Activated CD4-positive, alpha-beta T cell treated with anti-CD3 and anti-CD28 coated beads, Interleukin-2, amount 10 ng/mL, durations not matched to agents 7 days and 5 days (primary cell): ENCODE measurements at regions not wholly inside any gene's neighbourhood (a gene's known extent, or its start where the extent isn't known, plus 50 kb on each side); places are given as distances from the start of the nearest gene placed in this dataset.
"Not testable (repeated sequence)": the region's sequence is repeated elsewhere in the genome, so short reads cannot be mapped to it uniquely, and the experiment has no call there.

ENCODE experiments used
- CTCF ChIA-PET: fragments of 350-600 bp; sonication (Branson Sonifier 250); formaldehyde crosslinking; loops from one replicate; lab custom pipeline; 2021; ENCODE audit warnings: antibody characterized with exemption; lab: Charles Lee
- POLR2A ChIA-PET: fragments of 350-600 bp; sonication (Branson Sonifier 250); formaldehyde crosslinking; loops from one replicate; lab custom pipeline; 2021; ENCODE audit warnings: antibody characterized with exemption; lab: Charles Lee
- DNase-seq: peaks from one replicate; pipeline ENCODE4 v3.0.0-alpha.2; 2020
- H3K27ac Mint-ChIP-seq: one replicate; pipeline ENCODE4 v1.8.0; 2021; ENCODE audit warnings: mild to moderate bottlenecking, moderate library complexity, mixed read lengths
- H3K27me3 Mint-ChIP-seq: one replicate; pipeline ENCODE4 v1.8.0; 2021; ENCODE audit warnings: mixed read lengths
- H3K36me3 Mint-ChIP-seq: one replicate; pipeline ENCODE4 v1.8.0; 2021; ENCODE audit warnings: low read depth, mixed read lengths
- H3K4me1 Mint-ChIP-seq: one replicate; pipeline ENCODE4 v1.8.0; 2021; ENCODE audit warnings: mixed read lengths
- H3K4me3 Mint-ChIP-seq: one replicate; pipeline ENCODE4 v1.8.0; 2021; ENCODE audit warnings: mild to moderate bottlenecking, moderate library complexity, mixed read lengths
- H3K9me3 Mint-ChIP-seq: one replicate; pipeline ENCODE4 v1.8.0; 2021; ENCODE audit warnings: mixed read lengths

DNA sequence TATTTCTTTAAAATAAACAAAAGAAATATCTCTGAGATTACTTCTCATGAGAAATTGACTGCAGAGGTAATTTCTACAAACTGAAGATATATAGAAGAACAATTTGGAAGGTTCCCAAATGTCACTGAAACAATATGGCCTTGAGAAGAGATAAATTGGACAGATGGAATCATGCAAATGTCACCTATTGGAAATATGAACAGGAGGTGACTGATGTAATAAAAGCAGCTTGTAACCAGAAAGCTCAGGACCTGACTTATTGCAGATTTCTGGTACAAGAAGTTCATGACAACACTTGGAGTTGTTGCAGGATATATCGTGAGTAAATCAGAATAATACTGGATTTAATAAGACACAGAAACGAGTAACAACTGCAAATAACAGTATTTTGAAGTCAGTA, 93.3 kb upstream of the TRHDE start:
- no peak overlapping the region for H3K4me3 Mint-ChIP-seq
- DNase-seq: no peak
- no peaks in the 10 kb centered on the region for H3K27me3 Mint-ChIP-seq
- H3K9me3 Mint-ChIP-seq: no peaks in the 10 kb centered on the region
- H3K36me3 Mint-ChIP-seq: no peaks in the 10 kb centered on the region
- H3K27ac Mint-ChIP-seq: no peak overlapping the region
- no peaks in the 10 kb centered on the region for H3K4me1 Mint-ChIP-seq
- ChIA-PET POLR2A (no interaction called here), CTCF (no interaction called here)

DNA sequence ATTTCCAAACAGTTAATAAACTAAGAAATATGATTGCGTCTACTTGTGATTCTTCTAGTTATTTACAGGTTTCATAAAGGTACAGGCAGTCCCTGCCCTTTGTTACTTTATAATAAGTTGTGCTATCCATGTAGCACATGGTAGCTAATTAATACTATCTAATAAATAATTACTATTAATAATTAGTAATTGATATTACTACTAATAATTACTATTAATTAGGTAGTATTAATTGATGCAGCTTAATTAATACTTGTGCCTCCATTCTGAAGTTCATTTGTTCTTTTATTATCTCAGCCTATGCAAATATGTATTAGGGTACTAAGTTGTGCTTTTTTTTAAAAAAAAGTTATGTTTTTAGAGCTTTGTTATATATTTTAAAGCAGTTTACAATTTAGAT, 92.3 kb upstream of the TRHDE start:
- no peaks in the 10 kb centered on the region for H3K9me3 Mint-ChIP-seq

DNA sequence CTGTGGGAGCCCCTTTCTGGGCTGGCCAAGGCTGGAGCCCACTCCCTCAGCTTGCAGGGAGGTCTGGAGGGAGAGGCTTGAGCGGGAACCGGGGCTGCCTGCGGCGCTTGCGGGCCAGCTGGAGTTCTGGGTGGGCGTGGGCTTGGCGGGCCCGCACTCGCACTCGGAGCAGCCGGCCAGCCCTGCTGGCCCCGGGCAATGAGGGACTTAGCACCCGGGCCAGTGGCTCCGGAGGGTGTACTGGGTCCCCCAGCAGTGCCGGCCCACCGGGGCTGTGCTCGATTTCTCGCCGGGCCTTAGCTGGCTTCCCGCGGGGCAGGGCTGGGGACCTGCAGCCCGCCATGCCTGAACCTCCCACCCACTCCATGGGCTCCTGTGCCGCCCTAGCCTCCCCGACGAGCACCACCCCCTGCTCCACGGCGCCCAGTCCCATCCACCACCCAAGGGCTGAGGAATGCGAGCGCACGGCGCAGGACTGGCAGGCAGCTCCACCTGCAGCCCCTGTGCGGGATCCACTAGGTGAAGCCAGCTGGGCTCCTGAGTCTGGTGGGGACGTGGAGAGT, 87.1 kb upstream of the TRHDE start:
- DNase-seq, H3K4me1 Mint-ChIP-seq, H3K36me3 Mint-ChIP-seq, H3K4me3 Mint-ChIP-seq, H3K27ac Mint-ChIP-seq, POLR2A ChIA-PET, H3K27me3 Mint-ChIP-seq, H3K9me3 Mint-ChIP-seq: not testable (repeated sequence)
- CTCF ChIA-PET: interaction anchor here (0.6 kb wide), 1 partner anchor 24 kb away, joined by 3 read pairs; no protein-coding TSS in a partner anchor

More for the DNA sequence above, 92.3 kb upstream of the TRHDE start:
- Mint-ChIP-seq H3K4me3 (no peak overlapping the region), H3K36me3 (no peaks in the 10 kb centered on the region), H3K27me3 (no peaks in the 10 kb centered on the region), H3K27ac (no peak overlapping the region), H3K4me1 (no peaks in the 10 kb centered on the region)
- ChIA-PET POLR2A (no interaction called here), CTCF (no interaction called here)
- DNase-seq: no peak

DNA sequence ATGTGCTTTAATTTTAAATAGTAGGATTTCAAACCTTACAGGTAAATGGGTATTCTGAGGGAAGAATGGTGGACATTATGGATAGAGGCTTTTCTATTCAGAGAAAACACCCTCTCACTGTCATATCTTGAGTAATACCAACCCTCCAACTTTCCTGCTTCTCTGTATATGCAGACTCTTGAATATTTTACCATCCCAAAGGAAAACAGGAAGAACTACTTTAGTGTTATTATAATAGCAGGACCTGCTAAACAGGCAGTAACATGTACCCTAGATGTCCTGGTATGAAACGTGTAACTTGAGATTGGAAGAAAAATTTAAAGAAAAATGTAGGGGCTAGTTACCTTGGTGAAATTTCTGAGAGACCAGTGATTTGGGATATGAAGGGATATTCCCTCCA, 82.9 kb upstream of the TRHDE start:
- no peaks in the 10 kb centered on the region for H3K4me1 Mint-ChIP-seq
- POLR2A ChIA-PET: no interaction called here
- no peaks in the 10 kb centered on the region for H3K36me3 Mint-ChIP-seq
- DNase-seq: no peak
- H3K27me3 Mint-ChIP-seq: no peaks in the 10 kb centered on the region
- H3K4me3 Mint-ChIP-seq: no peak overlapping the region
- H3K9me3 Mint-ChIP-seq: no peaks in the 10 kb centered on the region
- no peak overlapping the region for H3K27ac Mint-ChIP-seq
- CTCF ChIA-PET: no interaction called here

DNA sequence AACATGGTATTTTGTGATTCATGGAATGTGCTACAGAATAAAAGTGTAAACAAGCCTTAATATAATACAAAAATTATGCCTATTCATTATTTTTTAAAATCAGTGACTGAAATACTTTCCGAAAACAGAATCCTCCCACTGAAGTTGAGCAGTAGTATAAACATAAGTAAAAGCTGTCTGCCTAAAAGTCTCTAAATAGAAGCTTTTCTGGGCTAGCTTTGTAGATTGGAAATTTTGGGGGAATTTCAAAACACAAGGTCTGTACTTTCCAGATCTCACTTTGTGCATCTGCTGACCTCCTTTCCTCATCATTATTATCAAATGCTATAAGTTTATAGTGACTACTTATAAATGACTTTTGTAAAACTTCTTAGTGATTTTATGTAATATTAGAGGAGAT, 80.4 kb upstream of the TRHDE start:
- Mint-ChIP-seq H3K4me1 (no peaks in the 10 kb centered on the region), H3K27me3 (no peaks in the 10 kb centered on the region), H3K4me3 (no peak overlapping the region), H3K36me3 (no peaks in the 10 kb centered on the region), H3K9me3 (peaks cover 3% of the 10 kb centered on the region), H3K27ac (no peak overlapping the region)
- DNase-seq: no peak
- ChIA-PET CTCF (no interaction called here), POLR2A (no interaction called here)

DNA sequence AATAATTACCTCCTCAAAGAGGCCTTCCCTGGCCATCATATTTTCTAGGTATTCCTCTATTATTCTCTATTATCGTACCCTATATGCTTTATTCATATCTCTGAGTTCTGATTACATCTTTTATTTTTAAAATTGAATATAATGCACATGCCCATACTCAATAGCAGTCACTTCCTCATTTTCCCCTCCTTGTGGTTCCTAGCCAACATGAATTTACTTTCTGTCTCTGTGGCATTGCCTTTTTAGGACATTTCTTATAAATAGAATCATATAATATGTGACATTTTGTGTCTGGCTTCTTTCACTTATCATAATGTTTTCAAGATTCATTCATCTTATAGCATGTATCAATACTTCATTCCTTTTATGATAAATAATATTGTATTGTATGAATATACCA, 74.4 kb upstream of the TRHDE start:
- peaks cover 3% of the 10 kb centered on the region for H3K9me3 Mint-ChIP-seq
- CTCF ChIA-PET: no interaction called here
- no peaks in the 10 kb centered on the region for H3K4me1 Mint-ChIP-seq
- H3K36me3 Mint-ChIP-seq: no peaks in the 10 kb centered on the region
- H3K27ac Mint-ChIP-seq: no peak overlapping the region
- no peak overlapping the region for H3K4me3 Mint-ChIP-seq
- DNase-seq: no peak
- no peaks in the 10 kb centered on the region for H3K27me3 Mint-ChIP-seq
- POLR2A ChIA-PET: no interaction called here

DNA sequence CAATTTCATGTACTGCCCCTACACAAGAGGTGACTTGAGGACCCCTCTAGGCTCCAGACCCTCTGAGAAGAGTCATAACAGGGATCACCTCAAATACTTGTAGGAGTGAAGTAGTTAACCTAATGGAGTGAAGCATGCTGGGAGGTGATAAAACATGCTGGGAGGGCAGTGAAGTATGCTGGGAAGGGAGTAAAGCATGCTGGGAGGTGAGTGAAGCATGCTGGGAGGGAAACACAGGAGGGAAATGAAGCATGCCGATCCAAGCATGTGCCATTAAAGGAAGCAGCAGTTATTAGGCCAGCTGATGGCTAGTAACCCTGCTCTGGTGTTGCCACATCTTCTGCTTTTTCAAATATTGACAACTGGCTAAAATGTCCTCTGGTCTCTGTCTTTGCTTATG, 70.7 kb upstream of the TRHDE start:
- Mint-ChIP-seq H3K4me3 (no peak overlapping the region), H3K36me3 (no peaks in the 10 kb centered on the region), H3K27me3 (no peaks in the 10 kb centered on the region), H3K9me3 (no peaks in the 10 kb centered on the region), H3K27ac (no peak overlapping the region), H3K4me1 (no peaks in the 10 kb centered on the region)
- ChIA-PET POLR2A (no interaction called here), CTCF (no interaction called here)
- DNase-seq: no peak

DNA sequence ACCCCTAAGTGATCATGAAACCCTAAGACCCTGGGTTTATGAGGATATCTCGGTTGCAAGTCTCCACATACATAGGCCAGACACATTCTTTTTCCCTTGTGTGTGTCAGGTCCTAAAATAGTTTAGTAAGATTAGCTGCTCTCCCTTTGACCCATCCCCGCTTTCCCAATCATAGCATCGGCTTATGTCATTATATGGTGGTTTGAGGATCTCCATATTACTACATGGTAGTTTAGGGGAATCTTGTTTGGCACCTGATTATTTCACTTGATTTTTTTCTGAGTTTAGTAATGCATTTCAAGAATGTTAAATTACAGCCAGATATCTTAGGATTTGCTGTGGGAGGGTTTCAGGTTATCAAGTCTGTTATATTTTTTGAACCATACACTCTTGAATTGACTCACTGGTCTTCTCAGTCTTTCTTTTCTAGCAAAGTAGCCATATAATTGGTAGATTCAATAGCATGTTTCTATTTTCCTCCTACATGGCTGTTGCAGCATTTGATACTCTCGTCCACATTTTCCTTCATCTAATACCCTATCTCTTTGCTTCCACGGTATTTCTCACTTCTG, 68.3 kb upstream of the TRHDE start:
- ChIA-PET CTCF (no interaction called here), POLR2A (no interaction called here)
- DNase-seq: no peak
- H3K9me3 Mint-ChIP-seq: no peaks in the 10 kb centered on the region
- no peak overlapping the region for H3K27ac Mint-ChIP-seq
- no peak overlapping the region for H3K4me3 Mint-ChIP-seq
- H3K27me3 Mint-ChIP-seq: no peaks in the 10 kb centered on the region
- no peaks in the 10 kb centered on the region for H3K36me3 Mint-ChIP-seq
- H3K4me1 Mint-ChIP-seq: no peaks in the 10 kb centered on the region

DNA sequence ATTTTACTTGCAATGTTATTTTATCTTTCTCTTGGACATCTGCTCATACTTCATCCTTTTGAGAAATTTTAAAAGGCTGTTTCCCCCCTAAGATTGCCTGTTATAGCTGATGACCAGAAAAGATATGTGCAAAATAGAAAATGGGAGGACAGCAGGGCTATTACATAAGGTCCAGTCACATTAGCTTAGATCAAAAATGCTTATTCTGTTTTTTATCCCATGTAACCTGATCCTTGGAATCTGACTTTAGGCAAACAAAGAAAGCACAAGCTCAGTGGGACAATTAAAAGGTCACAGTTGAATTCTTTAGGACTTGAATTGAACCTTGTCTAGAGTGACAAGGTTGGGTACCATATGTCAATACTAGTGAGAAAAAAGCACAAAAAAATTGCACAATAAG, 65.1 kb upstream of the TRHDE start:
- CTCF ChIA-PET: no interaction called here

DNA sequence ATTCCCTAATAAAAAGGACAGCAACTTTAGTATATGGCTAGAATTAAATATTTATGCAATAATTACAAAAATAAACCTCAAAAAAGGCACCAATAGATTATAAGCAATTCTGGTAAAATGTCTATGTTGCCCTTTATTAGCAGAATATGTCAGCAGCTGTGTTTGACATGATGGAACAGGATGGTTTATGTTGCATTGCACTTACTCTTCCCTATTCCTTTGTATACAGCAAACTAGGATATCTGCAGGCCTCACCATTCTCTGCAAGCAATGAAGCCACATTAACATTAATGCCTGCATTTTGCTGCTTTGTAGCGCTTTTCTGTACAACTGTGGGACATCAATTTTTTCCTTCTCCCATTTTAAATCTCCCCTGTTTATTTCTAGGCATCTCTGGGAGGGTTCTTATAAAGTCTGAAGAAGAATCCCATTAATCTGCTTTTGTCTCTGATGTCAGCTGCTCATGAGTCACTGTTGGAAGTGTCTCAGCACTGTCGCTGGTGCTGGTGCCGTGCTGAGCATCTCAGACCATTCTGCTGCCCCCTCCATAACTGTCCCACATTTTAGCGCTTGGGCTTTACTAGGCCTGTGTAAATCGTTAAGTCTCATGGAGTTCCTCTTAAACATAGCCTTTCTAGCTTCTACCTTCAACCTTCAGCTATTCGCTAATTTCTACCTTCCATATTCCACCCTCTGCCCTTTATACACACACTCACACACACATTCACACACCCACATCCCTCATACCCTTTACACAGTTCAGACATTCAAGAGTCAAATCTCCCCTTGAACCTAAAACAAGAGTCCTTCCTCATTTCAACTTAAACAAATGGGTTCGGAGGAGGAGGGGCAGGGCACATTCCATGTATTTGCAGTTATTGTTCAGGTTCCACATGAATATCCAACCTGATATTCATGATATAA, 64.4 kb upstream of the TRHDE start:
- ChIA-PET POLR2A (no interaction called here), CTCF (no interaction called here)
- Mint-ChIP-seq H3K4me3 (no peak overlapping the region), H3K36me3 (no peaks in the 10 kb centered on the region), H3K9me3 (no peaks in the 10 kb centered on the region), H3K4me1 (no peaks in the 10 kb centered on the region), H3K27ac (no peak overlapping the region), H3K27me3 (no peaks in the 10 kb centered on the region)
- no peak for DNase-seq

More for the DNA sequence above, 65.1 kb upstream of the TRHDE start:
- no peaks in the 10 kb centered on the region for H3K9me3 Mint-ChIP-seq
- no peaks in the 10 kb centered on the region for H3K4me1 Mint-ChIP-seq
- H3K27ac Mint-ChIP-seq: no peak overlapping the region
- H3K27me3 Mint-ChIP-seq: no peaks in the 10 kb centered on the region
- no peak overlapping the region for H3K4me3 Mint-ChIP-seq
- POLR2A ChIA-PET: no interaction called here
- no peaks in the 10 kb centered on the region for H3K36me3 Mint-ChIP-seq
- DNase-seq: no peak

DNA sequence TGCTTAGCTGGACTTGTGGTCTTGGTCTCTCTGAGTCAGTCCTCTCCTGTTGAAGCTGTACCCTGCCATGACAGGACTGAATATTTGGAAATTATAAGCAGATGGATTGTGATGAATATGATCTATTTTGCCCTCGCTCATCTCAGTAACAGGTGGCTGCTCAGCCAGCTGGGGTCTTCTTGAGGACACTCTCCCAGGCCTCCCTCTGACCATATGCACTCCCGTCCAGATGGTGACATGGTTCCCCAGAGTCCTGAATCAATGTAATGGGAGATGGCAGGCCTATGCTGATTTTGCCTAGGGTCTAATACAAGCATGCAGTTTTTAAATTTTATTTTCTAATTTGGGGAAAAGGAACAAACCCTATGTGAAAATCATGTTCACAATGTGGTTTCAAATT, 63.1 kb upstream of the TRHDE start:
- Mint-ChIP-seq H3K27me3 (no peaks in the 10 kb centered on the region), H3K9me3 (no peaks in the 10 kb centered on the region), H3K4me3 (no peak overlapping the region), H3K27ac (no peak overlapping the region), H3K36me3 (no peaks in the 10 kb centered on the region), H3K4me1 (no peaks in the 10 kb centered on the region)
- POLR2A ChIA-PET: no interaction called here
- CTCF ChIA-PET: no interaction called here
- DNase-seq: no peak

DNA sequence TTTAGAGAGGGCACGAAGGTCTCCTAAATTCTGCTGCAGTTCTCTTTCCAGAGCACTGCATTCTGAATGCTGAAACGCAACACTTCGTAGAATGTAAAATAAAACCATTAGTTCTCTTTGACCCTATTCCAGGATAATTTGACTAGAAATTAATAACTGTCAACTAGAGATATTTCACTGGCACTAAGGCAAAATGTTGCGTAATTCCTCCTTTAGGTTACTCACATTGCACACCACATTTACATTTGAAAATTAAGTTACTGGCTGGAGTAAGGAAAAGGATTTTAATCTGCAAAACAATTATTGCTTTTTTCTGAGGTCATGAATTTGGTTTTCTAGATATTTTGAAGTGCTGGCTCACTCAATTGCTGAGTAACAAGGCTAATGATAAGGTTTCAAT, 58.0 kb upstream of the TRHDE start:
- POLR2A ChIA-PET: no interaction called here
- Mint-ChIP-seq H3K36me3 (no peaks in the 10 kb centered on the region), H3K4me3 (no peak overlapping the region), H3K4me1 (no peaks in the 10 kb centered on the region), H3K9me3 (no peaks in the 10 kb centered on the region), H3K27ac (no peak overlapping the region), H3K27me3 (no peaks in the 10 kb centered on the region)
- CTCF ChIA-PET: no interaction called here
- DNase-seq: no peak

DNA sequence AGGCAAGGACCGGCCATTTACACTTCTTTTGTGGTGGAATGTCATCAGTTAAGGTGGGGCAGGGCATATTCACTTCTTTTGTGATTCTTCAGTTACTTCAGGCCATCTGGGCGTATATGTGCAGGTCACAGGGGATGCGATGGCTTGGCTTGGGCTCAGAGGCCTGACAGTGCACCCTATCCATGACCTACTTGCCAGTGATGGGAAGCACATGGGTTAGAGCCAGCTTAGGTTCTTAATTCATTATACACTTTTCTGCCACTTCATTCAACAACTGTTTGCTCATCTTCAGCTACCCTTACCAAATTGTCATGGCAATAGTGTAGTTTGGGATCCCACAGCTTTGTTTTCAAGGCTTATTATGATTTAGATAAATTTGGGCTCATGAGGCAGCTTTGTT, 56.9 kb upstream of the TRHDE start:
- POLR2A ChIA-PET, H3K27ac Mint-ChIP-seq, H3K36me3 Mint-ChIP-seq, H3K27me3 Mint-ChIP-seq, H3K9me3 Mint-ChIP-seq, H3K4me3 Mint-ChIP-seq, H3K4me1 Mint-ChIP-seq, DNase-seq: not testable (repeated sequence)
- CTCF ChIA-PET: interaction anchor here (0.6 kb wide), 1 partner anchor 47 kb away, joined by 5 read pairs; no protein-coding TSS in a partner anchor
